Stimulated activated effector memory CD8-positive, alpha-beta T cell treated with anti-CD3 and anti-CD28 coated beads, Interleukin-12 subunit alpha, Interleukin-12 subunit beta, amount 100 ng/mL, for 72 hours (primary cell): ENCODE measurements at regions not wholly inside any gene's neighbourhood (a gene's known extent, or its start where the extent isn't known, plus 50 kb on each side); places are given as distances from the start of the nearest gene placed in this dataset.

Experiments used
- ATAC-seq: fragments of 150-1000 bp; cut with Tn5 transposase; 2 replicates; pipeline ENCODE4 v1.10.0; 2021
- DNase-seq, 2 donors: peaks; one replicate each; pipeline ENCODE4 v3.0.0; 2021 to 2022; ENCODE audit warnings: low spot score in 2 of 2
- H3K27ac Mint-ChIP-seq: one replicate; pipeline ENCODE4 v1.8.0; 2022; ENCODE audit warnings: mild to moderate bottlenecking, mixed read lengths
- H3K36me3 Mint-ChIP-seq: one replicate; pipeline ENCODE4 v1.8.0; 2022; ENCODE audit warnings: mild to moderate bottlenecking, mixed read lengths
- H3K4me1 Mint-ChIP-seq: one replicate; pipeline ENCODE4 v1.8.0; 2022; ENCODE audit warnings: mixed read lengths
- H3K4me3 Mint-ChIP-seq: one replicate; pipeline ENCODE4 v1.8.0; 2022; ENCODE audit warnings: mild to moderate bottlenecking, mixed read lengths
- H3K9me3 Mint-ChIP-seq: one replicate; pipeline ENCODE4 v1.8.0; 2022; ENCODE audit warnings: mixed read lengths

GRCh38 chr10:129415215-129416140 is 51.6 kb upstream of the MGMT start:
- Mint-ChIP-seq H3K9me3 (no peaks in the 10 kb centered on the region), H3K4me3 (no peak overlapping the region), H3K36me3 (no peaks in the 10 kb centered on the region), H3K4me1 (no peaks in the 10 kb centered on the region), H3K27ac (no peak overlapping the region)
- ATAC-seq (no peak), DNase-seq (no peak)

GRCh38 chr10:129416155-129416554 is 50.9 kb upstream of the MGMT start:
- Mint-ChIP-seq H3K4me1 (no peaks in the 10 kb centered on the region), H3K36me3 (no peaks in the 10 kb centered on the region), H3K9me3 (no peaks in the 10 kb centered on the region), H3K27ac (no peak overlapping the region), H3K4me3 (no peak overlapping the region)
- no peak for DNase-seq
- no peak for ATAC-seq

GRCh38 chr10:129416956-129417765 is 49.9 kb upstream of the MGMT start:
- Mint-ChIP-seq H3K4me1 (no peaks in the 10 kb centered on the region), H3K27ac (no peak overlapping the region)
- ATAC-seq, result no peak

More at GRCh38 chr10:129416956-129417765, 49.9 kb upstream of the MGMT start:
- no peaks in the 10 kb centered on the region for H3K9me3 Mint-ChIP-seq
- no peak overlapping the region for H3K4me3 Mint-ChIP-seq
- no peak for DNase-seq
- no peaks in the 10 kb centered on the region for H3K36me3 Mint-ChIP-seq
